Activated CD8-positive, alpha-beta T cell treated with anti-CD3 and anti-CD28 coated beads, Interleukin-2, amount 10 ng/mL, durations not matched to agents 7 days and 5 days (primary cell): ENCODE measurements at regions not wholly inside any gene's neighbourhood (a gene's known extent, or its start where the extent isn't known, plus 50 kb on each side); places are given as distances from the start of the nearest gene placed in this dataset.

ENCODE experiments used
- ATAC-seq: fragments of 150-1000 bp; cut with Tn5 transposase; one replicate; pipeline ENCODE4 v1.10.0; 2021; ENCODE audit warnings: moderate library complexity
- CTCF ChIA-PET: fragments of 350-600 bp; sonication (Branson Sonifier 250); formaldehyde crosslinking; loops from one replicate; lab custom pipeline; 2021; ENCODE audit warnings: antibody characterized with exemption; lab: Charles Lee
- POLR2A ChIA-PET: fragments of 350-600 bp; sonication (Branson Sonifier 250); formaldehyde crosslinking; loops from one replicate; lab custom pipeline; 2021; ENCODE audit warnings: antibody characterized with exemption; lab: Charles Lee
- DNase-seq: peaks from one replicate; pipeline ENCODE4 v3.0.0-alpha.2; 2020
- H3K27ac Mint-ChIP-seq: one replicate; pipeline ENCODE4 v1.8.0; 2021; ENCODE audit warnings: mild to moderate bottlenecking, mixed read lengths
- H3K27me3 Mint-ChIP-seq: one replicate; pipeline ENCODE4 v1.8.0; 2021; ENCODE audit warnings: low read depth, mixed read lengths
- H3K36me3 Mint-ChIP-seq: one replicate; pipeline ENCODE4 v1.8.0; 2021; ENCODE audit warnings: low read depth, mixed read lengths
- H3K4me1 Mint-ChIP-seq: one replicate; pipeline ENCODE4 v1.8.0; 2021; ENCODE audit warnings: low read depth, mixed read lengths
- H3K4me3 Mint-ChIP-seq: one replicate; pipeline ENCODE4 v1.8.0; 2021; ENCODE audit warnings: mild to moderate bottlenecking, mixed read lengths
- H3K9me3 Mint-ChIP-seq: one replicate; pipeline ENCODE4 v1.8.0; 2022; ENCODE audit warnings: mixed read lengths; ENCODE audit not compliant: insufficient read depth

DNA sequence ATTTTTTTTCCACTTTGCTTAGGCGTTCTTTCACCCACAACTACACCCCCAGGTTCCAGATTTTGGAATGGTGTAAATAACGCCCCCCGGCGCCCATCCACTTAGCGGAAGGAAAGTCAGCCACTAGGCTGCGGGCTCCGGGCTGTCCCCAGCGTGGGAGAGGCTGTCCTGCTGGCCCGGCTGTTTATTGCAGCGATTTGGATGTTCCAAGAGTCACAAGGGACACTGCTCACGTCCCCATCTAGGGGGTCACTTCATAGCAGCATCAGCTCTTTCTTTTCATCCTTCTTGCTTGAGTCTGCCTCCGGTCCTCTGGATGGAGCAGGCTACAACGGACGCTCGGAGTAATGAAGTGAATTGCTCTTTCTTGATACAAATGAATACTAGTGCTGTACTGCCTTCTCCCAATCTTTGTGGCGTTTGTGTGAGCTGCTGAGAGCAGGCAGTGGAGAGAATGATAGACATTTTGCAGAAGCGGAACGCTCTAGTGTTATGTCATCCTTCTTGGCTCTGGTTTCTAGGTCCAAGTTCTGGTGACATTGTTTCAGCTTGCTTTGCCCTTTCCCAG, 50.7 kb upstream of the PAIP2B start:
- H3K27me3 Mint-ChIP-seq, result peaks cover 71% of the 10 kb centered on the region

DNA sequence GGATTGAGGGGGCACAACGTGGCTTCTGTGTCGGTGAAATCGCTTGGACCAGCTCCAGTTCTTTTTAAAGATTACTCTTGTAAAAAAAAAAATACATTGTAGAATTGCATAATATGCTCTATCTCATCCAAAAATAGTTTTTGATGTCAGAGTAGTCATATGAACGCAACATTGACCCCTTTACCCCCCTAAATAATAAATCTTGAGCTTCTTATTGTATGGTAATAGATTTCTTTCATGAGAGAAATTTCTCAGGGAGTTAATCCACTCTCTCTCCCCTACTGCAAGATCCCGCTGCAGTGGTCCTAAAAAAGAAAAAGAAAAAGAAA, 50.2 kb upstream of the PAIP2B start:
- ChIA-PET CTCF (interaction anchor here (1.2 to 1.5 kb wide), 4 partner anchors 13 to 56 kb away, joined by 3 to 4 read pairs (median 3); no protein-coding TSS in a partner anchor), POLR2A (no interaction called here)
- no peaks in the 10 kb centered on the region for H3K9me3 Mint-ChIP-seq
- ATAC-seq, result no peak
- H3K27ac Mint-ChIP-seq, result no peak overlapping the region
- peaks cover 73% of the 10 kb centered on the region for H3K27me3 Mint-ChIP-seq
- peak overlapping the region; percentile 69 for H3K4me3 Mint-ChIP-seq
- no peak for DNase-seq
- peaks cover 2% of the 10 kb centered on the region for H3K36me3 Mint-ChIP-seq
- peaks cover 18% of the 10 kb centered on the region for H3K4me1 Mint-ChIP-seq

More for the DNA sequence above, 50.7 kb upstream of the PAIP2B start:
- Mint-ChIP-seq H3K27ac (no peak overlapping the region), H3K36me3 (peaks cover 2% of the 10 kb centered on the region), H3K4me1 (peaks cover 18% of the 10 kb centered on the region), H3K9me3 (no peaks in the 10 kb centered on the region), H3K4me3 (peak overlapping the region; percentile 69)
- ATAC-seq, result no peak
- peak; percentile 27 for DNase-seq
- CTCF ChIA-PET, result interaction anchor here (0.7 to 1.3 kb wide), 4 partner anchors 12 to 121 kb away, joined by 3 read pairs; no protein-coding TSS in a partner anchor
- POLR2A ChIA-PET, result no interaction called here

GRCh38 chr2:71276311-71277146, 49.6 kb upstream of the PAIP2B start:
- peak overlapping the region; percentile 69 for H3K4me3 Mint-ChIP-seq
- CTCF ChIA-PET, result interaction anchor here (0.7 to 1.5 kb wide), 5 partner anchors 13 to 70 kb away, joined by 3 to 4 read pairs (median 3); partner anchors contain the start of gene ZNF638
- no peaks in the 10 kb centered on the region for H3K9me3 Mint-ChIP-seq
- no peak overlapping the region for H3K27ac Mint-ChIP-seq
- peaks cover 76% of the 10 kb centered on the region for H3K27me3 Mint-ChIP-seq
- POLR2A ChIA-PET, result interaction anchor here (0.6 kb wide), 1 partner anchor 107 kb away, joined by 3 read pairs; no protein-coding TSS in a partner anchor
- peaks cover 2% of the 10 kb centered on the region for H3K36me3 Mint-ChIP-seq
- peak; percentile 89 for DNase-seq
- peaks cover 18% of the 10 kb centered on the region for H3K4me1 Mint-ChIP-seq
- ATAC-seq, result peak; percentile 100
